ENCODE measurements at regions not wholly inside any gene's neighbourhood (a gene's known extent, or its start where the extent isn't known, plus 50 kb on each side); places are given as distances from the start of the nearest gene placed in this dataset.
"Not testable (repeated sequence)": the region's sequence is repeated elsewhere in the genome, so short reads cannot be mapped to it uniquely, and the experiment has no call there.

DNA sequence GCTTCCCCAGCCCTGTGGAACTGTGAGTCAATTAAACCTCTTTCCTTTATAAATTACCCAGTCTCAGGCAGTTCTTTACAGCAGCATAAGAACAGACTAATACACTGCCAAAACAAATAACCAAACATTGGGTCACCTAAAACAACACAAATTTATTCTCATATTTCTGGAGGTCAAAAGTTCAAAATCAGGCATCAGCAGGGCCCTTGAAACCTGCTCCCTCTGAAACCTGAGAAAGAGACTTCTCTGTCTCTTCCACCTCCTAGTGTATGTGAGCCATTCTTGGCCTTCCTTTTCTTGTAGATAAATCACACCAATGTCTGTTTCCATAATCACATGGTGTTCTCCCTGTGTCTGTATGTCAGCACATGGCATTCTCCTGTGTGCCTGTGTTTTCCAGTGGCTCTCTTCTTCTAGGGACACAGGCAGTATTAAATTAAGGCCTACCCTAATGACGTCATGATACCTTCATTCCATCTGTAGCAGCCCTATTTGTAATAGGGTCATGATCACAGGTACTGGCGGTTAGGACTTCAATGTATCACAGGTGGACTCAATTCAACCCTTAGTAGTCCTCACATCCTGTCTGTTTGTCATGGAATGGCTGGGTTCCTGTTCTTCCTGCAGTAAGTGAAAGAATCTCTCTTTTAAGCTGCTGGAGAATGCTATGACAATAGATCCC lies 147.3 kb upstream of the CLNK start:
- no peak for DNase-seq (ENCODE audit: low read depth)

DNA sequence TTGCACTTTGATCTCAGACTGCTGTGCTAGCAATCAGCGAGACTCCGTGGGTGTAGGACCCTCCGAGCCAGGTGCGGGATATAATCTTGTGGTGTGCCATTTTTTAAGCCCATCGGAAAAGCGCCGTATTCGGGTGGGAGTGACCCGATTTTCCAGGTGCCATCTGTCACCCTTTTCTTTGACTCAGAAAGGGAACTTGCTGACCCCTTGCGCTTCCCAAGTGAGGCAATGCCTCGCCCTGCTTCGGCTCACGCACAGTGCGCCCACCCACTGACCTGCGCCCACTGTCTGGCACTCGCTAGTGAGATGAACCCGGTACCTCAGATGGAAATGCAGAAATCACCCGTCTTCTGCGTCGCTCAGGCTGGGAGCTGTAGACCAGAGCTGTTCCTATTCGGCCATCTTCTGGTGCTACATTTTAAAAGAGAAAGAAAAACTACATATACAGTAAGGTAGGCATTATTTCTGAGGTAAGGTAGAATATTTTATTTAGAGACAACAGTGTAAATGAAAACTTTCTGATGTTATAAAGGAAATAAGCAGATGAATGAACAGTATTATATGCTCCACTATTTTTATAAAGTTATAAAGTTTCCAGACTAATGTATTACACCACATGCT lies 144.5 kb upstream of the CLNK start:
- DNase-seq (ENCODE audit: low read depth), result not testable (repeated sequence)

DNA sequence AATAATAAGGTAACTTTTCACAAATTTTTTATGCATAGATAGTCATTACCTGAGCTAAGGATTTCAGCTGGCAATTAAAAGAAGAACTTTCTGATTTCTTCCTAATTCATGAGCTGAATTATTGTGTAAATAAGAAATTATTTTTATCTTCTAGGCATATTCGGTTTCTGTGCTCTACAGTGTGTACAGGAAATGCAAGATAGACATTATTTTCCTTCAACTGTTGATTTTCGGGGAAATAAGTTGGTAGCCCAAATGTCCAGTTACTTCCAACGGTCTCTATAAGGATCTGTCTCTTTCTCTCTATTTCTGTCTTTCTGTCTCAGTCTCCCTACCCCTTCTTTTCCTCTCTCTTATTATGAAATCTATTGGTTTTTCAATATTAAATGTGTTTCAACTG lies 137.3 kb upstream of the CLNK start:
- DNase-seq (ENCODE audit: low read depth), result no peak

DNA sequence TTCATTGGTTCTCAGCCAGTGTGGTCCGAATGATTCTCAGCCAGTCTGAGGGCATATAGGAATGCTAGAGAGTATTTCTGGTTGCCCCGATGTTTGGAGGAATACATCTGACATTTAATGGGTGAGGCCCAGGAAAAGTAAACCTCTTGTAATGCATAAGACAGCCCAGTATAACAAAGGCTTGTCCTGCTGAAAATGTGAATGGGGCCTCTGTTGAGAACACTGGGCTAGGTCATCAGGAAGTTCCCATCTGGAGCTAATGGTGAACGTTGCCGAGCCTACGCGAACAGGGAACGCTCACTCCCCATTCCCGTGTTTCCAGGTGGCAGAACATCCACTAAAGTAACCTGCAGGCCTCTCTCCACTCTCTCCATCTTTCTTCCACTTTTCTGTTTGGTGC lies 132.0 kb upstream of the CLNK start:
- no peak for DNase-seq (ENCODE audit: low read depth)

DNA sequence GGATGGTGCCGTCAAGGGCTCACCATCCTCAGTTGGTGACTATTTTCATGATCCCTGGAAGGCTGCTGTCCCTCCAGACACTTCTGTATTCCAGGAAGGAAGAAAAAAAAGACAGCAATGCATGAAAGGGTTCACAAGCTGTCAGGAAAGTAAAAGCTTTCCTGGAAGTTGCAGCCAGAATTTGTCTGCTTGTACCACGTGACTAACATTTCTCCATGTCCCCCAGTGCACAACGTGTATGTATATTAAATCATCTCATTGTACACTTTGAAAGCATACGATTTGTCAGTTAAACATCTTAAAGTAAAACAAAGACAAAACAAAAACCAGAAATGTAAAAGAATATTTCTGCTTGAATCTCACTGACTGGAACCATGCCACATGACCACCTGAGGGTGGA lies 127.4 kb upstream of the CLNK start:
- DNase-seq (ENCODE audit: low read depth), result no peak

DNA sequence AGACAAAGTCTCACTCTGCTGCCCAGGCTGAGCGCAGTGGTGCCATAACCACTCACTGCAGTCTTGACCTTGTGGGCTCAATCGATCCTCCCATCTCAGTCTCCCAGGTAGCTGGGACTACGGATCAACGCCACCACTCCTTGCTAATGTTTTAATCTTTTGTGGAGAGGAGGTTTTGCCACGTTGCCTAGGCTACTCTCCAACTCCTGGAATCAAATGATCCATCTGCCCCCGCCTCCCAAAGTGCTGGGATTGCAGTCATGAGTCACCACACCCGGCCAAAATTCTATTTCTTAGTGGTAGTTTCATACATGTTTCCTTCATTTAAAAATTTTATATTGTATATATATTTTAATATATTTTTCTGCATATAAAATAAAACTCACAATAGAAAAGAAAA lies 125.8 kb upstream of the CLNK start:
- DNase-seq (ENCODE audit: low read depth), result no peak

DNA sequence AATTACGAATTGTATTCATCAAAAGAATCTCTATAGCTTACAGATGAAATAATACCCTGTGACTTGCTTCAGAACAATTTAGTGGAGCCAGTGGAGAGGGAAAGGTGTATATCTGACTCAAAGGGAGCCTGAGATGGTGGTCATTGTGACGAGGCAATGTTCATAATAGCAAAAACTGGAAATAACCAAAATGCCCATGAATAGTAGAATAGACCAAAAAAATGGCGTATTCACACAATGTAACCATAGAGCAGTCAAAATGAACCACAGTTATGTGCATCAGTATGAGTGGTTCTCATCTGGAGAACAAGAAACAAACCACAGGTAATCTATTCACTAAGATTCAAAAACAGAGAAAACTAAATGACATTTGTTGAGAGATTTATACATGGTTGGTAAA lies 125.3 kb upstream of the CLNK start:
- DNase-seq (ENCODE audit: low read depth), result no peak

DNA sequence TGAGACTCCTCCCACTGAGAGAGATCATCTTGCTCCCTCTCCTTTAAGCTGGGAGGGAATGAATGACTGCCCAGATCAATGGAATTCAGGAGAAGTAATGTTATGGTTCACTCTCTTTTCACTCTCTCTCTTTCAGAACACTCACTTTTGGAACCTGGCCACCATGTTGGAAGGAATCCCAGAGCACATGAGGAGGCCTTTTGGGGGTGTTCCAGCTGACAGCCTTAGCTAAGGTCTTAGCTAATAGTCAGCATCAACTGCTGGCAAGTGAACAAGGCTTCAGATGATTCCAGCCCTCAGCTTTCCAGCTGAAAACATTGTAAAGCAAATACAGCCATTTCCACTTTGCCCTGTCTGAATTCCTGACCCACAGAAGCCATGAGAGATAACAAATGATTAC lies 124.0 kb upstream of the CLNK start:
- DNase-seq (ENCODE audit: low read depth), result no peak

DNA sequence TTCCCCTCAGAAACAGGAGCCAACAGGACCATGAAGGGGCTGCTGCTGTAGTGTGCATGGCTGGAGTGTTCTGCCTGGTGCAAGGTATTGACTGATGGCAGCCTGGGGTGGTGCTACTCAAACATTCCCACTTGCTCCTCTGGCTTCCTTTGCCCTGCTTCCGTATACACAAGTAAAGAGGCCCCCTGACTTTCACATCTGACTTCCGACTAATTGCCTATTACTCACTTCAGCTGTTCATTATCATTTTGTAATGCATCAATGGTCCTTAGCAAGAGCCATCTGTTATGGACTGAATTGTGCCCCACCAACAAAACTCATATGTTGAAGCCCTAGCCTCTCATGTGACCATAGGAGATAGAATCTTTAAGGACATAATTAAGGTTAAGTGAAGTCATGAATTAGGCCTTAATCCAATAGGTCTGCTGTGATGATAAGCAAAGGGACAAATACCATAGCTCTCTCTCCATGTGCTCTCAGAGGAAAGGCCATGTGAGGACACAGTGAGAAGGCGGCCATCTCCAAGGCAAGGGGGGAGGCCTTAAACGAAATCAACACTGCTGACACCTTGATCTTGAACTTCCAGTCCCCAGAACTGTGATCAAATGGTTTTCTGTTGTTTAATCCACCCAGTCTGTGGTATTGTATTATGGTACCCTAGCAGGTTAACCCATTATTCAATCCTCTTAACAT lies 122.5 kb upstream of the CLNK start:
- DNase-seq (ENCODE audit: low read depth), result no peak

DNA sequence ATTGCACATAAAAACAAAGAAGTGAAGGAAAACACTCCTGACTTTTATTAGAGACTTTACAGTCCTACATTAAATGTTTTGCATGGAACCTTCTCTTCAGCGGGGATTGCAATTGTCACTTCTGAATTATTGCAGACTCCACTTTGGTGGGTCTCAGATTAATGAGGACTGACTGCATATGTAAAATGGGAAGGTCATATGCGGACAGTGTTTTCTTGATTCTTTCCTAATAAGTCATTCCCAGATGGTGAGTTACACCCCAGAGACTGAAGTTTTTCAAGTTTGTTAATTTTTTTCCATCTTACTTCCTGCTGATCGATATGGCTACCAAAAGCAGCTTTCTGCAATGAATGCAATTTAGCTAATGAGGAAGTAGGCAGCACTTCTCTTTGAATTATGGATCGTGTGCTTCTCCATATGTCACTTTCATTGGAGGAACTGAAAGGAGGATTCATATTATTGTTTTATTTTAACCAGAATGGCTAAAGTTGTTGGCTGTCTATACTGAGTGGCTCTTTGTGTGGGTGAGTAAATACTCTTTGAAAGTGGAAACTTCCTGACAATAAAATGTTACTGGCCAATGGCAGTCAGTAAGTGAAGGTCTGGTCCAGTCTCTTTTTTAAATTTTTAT lies 119.3 kb upstream of the CLNK start:
- no peak for DNase-seq (ENCODE audit: low read depth)

DNA sequence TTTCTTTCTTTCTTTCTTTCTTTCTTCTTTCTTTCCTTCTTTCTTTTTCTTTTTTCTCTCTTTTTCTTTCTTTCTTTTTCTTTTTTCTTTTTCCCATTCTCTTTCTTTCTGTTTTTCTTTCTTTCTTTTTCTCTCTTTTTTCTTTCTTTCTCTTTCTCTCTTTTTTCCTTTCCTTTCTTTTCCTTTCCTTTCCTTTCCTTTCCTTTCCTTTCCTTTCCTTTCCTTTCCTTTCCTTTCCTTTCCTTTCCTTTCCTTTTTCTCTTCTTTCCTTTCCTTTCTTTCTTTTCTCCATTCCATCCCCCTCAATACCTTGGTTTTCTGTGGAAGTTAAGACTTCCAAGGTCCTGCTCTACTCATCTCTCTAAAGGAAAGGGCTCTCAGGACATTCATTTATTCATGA lies 102.8 kb upstream of the CLNK start:
- no peak for DNase-seq (ENCODE audit: low read depth)

DNA sequence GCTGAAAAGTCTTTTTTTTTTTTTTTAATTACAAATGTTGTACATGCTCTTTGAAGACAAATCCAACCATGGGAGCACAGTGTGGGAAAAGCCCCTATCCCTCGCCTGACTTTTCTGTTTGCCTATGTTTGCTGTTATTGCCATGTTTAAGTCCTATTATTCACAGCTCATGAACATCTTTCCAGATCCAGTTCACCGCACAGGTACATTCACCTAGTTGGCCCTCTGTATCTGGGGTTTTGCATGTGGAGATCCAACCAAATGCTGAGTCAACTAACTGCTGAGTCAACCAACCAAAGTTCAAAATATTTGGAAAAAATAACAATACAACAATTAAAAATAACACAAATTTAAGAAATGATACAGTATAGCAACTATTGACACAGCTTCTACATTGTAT lies 100.1 kb upstream of the CLNK start:
- DNase-seq (ENCODE audit: low read depth), result no peak

DNA sequence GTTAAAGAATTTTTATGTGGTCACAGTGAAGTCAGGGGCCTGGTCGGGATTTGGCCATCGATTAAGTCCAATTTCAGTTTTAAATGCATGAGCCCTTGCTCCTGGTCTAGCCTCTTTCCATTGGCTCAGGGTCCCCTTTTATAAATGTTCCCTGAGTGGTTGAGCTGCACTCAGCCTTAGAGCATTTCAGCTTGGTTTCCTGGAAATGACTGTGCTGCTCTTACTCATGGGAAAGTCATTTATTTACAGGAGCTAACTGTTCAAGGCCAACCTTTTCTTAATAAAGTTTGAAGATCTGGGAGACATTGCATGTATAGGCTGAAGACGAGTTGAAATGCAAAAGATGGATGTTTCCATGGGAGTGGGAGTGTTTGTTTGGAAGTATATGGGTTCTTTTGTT lies 98.8 kb upstream of the CLNK start:
- DNase-seq (ENCODE audit: low read depth), result peak; percentile 10

DNA sequence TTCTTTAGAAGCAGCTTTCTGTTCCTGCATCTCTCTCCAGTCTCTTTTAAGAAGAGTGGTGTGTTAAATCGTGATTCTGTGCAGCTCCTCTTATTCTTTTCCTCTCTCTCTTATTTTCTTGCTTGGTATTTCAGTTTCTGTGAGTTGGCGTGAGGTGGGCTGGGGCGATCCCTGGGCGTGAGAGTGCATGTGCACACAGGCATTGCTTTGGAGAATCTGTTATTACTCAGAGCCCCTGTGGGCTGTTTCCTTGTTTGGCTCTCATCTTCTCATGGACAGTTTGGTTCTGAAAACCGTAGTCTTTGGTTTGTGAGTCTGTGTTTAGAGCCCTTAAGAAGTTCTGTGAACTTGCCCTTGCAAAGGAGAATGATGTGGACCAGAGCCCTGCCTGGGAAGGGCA lies 97.2 kb upstream of the CLNK start:
- no peak for DNase-seq (ENCODE audit: low read depth)

DNA sequence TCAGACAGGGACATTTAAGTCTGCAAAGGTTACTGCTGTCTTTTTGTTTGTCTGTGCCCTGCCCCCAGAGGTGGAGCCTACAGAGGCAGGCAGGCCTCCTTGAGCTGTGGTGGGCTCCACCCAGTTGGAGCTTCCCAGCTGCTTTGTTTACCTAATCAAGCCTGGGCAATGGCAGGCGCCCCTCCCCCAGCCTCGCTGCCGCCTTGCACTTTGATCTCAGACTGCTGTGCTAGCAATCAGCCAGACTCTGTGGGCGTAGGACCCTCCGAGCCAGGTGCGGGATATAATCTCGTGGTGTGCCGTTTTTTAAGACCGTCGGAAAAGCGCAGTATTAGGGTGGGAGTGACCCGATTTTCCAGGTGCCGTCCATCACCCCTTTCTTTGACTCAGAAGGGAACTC lies 96.2 kb upstream of the CLNK start:
- DNase-seq (ENCODE audit: low read depth), result not testable (repeated sequence)

DNA sequence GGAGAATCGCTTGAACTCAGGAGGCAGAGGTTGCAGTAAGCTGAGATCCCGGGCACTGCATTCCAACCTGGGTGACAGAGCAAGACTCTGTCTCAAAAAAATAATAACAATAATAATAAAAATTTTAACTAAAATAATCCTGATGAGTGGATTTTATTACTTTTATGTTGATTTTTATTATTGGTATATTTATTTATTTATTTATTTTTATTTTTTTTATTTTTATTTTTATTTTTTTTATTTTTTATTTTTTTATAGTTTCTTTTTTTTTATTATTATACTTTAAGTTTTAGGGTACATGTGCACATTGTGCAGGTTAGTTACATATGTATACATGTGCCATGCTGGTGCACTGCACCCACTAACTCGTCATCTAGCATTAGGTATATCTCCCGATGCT lies 90.6 kb upstream of the CLNK start:
- DNase-seq (ENCODE audit: low read depth), result not testable (repeated sequence)

DNA sequence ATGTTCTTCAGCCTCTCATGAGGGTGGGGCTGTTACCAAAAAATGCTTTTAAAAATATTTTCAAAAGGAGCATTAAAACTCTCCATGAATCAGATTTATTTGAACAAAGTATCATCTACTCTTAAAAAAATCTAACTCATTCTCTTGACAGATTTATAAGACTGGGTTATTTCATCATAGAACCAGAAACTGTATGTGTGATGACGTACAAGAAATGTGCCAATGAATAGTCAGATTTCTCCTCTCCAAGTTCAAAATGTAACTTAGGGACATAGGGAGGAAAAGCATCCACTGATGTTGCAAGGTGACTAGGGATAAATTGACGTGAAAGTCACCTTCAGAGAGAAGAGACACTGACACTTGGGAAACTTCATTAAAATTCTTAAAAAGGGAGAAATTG lies 89.1 kb upstream of the CLNK start:
- DNase-seq (ENCODE audit: low read depth), result no peak

DNA sequence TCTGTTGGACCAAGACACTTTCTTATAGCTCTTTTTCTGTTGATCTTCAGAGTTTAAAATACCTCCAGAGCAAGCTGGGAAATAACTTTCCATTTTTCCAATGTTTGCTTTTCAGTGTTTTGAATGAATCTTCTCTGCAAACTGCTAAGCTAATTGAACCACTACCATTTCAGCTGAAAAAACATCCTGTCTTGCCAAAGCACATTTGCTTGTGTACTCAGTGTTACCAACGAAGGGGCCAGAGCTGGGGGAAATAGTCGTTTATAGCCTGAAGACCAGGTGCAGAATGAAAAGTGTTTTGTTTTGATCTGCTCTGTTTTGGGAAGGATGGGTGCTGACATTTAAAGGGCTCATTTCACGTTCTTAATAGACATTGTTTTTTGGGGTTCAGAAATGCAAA lies 88.4 kb upstream of the CLNK start:
- DNase-seq (ENCODE audit: low read depth), result no peak

DNA sequence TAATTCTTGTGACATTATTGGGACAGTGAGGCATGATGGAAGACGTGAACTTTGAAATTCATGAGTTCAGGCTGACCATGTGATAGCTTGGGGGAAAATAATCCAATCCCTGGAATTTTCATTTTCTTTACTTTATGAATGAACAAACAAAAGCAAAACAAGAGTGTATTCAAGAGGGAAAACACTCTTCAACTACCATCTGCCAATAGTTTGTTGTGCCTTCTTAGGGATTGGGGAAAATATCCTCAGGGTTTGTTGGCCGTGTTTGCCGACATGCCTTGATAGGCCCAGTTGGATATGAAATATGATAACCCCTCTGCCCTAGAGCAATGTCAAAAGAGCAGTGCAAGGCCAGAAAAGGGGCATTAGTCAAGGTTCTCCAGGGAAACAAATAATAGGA lies 80.8 kb upstream of the CLNK start:
- no peak for DNase-seq (ENCODE audit: low read depth)

DNA sequence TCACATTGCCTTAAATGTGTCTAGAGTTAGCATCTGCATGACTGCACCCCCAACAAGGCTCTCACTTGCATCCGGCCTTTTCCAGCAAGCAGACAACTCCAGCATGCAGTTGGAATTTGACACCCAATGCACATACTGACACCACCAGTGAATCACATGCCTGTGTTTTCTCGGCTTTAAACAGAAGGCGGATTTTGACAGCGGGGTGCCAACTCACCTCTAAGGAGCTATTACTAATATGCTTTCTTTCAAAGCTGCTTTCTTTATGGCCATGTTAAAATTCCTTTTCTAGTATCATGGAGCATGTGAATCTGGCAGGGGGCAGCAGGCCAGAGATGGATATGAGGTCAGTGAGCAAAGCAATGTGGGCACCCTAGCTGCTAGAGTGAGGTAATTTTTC lies 78.0 kb upstream of the CLNK start:
- peak; percentile 65 for DNase-seq (ENCODE audit: low read depth)

DNA sequence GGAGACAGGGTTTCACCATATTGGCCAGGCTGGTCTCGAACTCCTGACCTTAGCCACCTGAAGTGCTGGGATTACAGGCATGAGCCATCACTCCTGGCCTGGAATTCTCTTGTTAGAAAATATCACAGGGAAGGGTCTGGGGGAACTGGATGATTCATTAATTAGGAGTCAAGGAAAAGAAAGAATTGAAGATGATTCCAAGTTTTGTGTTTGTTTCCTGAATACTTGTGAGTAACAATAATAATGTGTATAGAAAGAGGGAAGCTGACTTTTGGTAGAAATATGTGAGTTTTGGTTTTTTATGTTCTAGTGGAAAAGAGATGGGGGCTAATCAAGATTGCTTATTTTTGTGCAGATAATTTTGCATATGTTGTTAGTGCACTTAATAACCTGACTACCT lies 77.3 kb upstream of the CLNK start:
- no peak for DNase-seq (ENCODE audit: low read depth)

DNA sequence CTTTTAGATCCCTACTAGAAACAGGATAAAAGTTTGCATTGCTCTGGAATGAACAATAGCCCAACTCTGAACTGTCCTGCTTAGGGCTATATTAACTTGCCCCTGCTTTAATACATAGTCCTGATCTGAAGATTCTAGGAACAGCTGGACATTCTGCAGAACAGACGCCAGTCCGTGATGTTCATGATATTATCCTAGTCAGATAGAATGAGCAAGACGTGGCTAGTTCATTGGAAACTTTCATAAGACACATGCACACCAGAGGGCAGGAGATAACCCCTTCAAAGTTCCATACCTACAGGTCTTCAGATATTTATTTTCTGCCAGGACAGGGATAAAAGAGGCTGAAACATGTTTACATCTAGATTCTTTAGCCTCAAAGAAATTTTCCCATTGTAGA lies 75.5 kb upstream of the CLNK start:
- DNase-seq (ENCODE audit: low read depth), result no peak

DNA sequence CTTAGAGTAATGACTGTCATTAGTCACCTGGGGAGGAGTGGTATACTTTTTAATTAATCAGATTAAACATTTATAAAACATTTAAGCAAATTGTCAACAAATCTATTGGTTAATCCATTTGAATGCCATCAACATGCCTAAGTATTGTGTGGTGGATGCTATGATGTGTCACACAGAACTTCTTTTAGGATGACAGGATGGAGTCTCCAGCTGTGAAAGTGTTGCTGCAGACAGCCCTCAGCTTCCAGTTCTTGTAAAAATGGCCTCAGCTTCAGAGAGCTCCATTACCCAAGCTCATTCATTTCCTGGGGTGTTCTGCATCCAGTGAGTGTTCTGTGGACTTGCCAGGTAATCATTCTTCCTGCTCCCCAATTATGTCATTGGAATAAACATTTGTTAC lies 74.3 kb upstream of the CLNK start:
- DNase-seq (ENCODE audit: low read depth), result no peak
